ENCODE measurements at regions not wholly inside any gene's neighbourhood (a gene's known extent, or its start where the extent isn't known, plus 50 kb on each side); places are given as distances from the start of the nearest gene placed in this dataset.

DNA sequence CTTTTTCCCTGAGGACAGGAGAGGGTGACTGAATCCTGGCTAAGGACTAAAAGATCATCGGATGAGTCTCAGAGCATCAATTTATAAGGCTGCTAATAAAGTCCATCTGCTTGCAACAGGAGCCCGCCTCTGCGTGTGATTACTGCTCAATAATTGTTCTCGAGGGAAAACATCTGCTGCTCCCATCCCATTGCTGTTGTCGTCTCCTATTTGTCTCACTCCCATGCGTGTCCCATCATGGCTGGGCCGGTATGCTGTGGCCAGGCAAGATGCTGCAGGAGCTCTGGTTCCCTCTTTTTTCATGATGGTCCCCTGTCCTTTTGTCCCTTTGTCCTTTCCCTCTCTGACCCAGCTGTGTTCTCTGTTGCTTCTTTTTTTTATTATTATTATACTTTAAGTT is 121.2 kb downstream of the SPATA19 start:
- no peak overlapping the region for H2AK5ac ChIP-seq (ENCODE audit: low read depth, low read length)
- H3K14ac ChIP-seq (replicated peaks; ENCODE audit: low read depth, low read length) = no peak overlapping the region
- H2AK9ac ChIP-seq (replicated peaks; ENCODE audit: low read depth, low read length, poor library complexity) = no peak overlapping the region
- dilution Hi-C loops (cut with HindIII; ENCODE audit: low sequenced_read_pairs, unreplicated experiment) = no loop called here
- no peak overlapping the region for H3K9ac ChIP-seq (ENCODE audit: low read depth, low read length)
- no peak overlapping the region for H4K91ac ChIP-seq (ENCODE audit: insufficient read depth, low read depth, low read length)
- no TSS peak for BruUV-seq (replicated peaks)
- H3K23ac ChIP-seq (ENCODE audit: low read depth, low read length) = no peak overlapping the region
- no peak overlapping the region for H2AFZ ChIP-seq (replicated peaks; ENCODE audit: low read length, poor library complexity)
- H4K8ac ChIP-seq (ENCODE audit: low read depth in 2 of 2, low read length in 2 of 2) = no peak overlapping the region
- TF ChIP-seq MAFK (IDR thresholded peaks at IDR 0.05; ENCODE audit: low read depth, low read length) = no peak
- no peak for TF ChIP-seq POLR2A (IDR thresholded peaks at IDR 0.05; ENCODE audit: low read depth, low read length)
- no peak for TF ChIP-seq CHD1 (IDR thresholded peaks at IDR 0.05; ENCODE audit: low read depth, low read length)
- TF ChIP-seq MAZ (IDR thresholded peaks at IDR 0.05; ENCODE audit: borderline replicate concordance, low read depth, low read length) = no peak
- TF ChIP-seq CEBPB (IDR thresholded peaks at IDR 0.05; ENCODE audit: low read depth, low read length) = no peak
- no peak for TF ChIP-seq SMC3 (IDR thresholded peaks at IDR 0.05; ENCODE audit: low read depth, low read length)
- no peak for TF ChIP-seq RAD21 (IDR thresholded peaks at IDR 0.05; ENCODE audit: low read length)
- TF ChIP-seq CTCF (conservative IDR thresholded peaks at IDR 0.05; ENCODE audit: low read depth, low read length) = no peak
- TF ChIP-seq, protein P1, sequence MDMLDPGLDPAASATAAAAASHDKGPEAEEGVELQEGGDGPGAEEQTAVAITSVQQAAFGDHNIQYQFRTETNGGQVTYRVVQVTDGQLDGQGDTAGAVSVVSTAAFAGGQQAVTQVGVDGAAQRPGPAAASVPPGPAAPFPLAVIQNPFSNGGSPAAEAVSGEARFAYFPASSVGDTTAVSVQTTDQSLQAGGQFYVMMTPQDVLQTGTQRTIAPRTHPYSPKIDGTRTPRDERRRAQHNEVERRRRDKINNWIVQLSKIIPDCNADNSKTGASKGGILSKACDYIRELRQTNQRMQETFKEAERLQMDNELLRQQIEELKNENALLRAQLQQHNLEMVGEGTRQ (IDR thresholded peaks at IDR 0.05; ENCODE audit: low read depth, low read length) = no peak
- no peak for TF ChIP-seq NFE2L2 (IDR thresholded peaks at IDR 0.05; ENCODE audit: low read depth, low read length)
- no peak for TF ChIP-seq BHLHE40 (IDR thresholded peaks at IDR 0.05; ENCODE audit: low read depth, low read length)
- no peak for TF ChIP-seq MXI1 (IDR thresholded peaks at IDR 0.05; ENCODE audit: borderline replicate concordance, low read depth, low read length)
- no peak for TF ChIP-seq FOS (IDR thresholded peaks at IDR 0.05; ENCODE audit: low read depth, low read length)
- no peak for TF ChIP-seq RFX5 (IDR thresholded peaks at IDR 0.05; ENCODE audit: low read depth, low read length)
- TF ChIP-seq, protein P2, sequence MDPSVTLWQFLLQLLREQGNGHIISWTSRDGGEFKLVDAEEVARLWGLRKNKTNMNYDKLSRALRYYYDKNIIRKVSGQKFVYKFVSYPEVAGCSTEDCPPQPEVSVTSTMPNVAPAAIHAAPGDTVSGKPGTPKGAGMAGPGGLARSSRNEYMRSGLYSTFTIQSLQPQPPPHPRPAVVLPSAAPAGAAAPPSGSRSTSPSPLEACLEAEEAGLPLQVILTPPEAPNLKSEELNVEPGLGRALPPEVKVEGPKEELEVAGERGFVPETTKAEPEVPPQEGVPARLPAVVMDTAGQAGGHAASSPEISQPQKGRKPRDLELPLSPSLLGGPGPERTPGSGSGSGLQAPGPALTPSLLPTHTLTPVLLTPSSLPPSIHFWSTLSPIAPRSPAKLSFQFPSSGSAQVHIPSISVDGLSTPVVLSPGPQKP (IDR thresholded peaks at IDR 0.05; ENCODE audit: borderline replicate concordance, low read depth, low read length) = no peak
- no peak for TF ChIP-seq RCOR1 (IDR thresholded peaks at IDR 0.05; ENCODE audit: insufficient replicate concordance, low read length)
- in situ Hi-C loops (cut with MboI; ENCODE audit: low sequenced_read_pairs) = no loop called here
- no peak overlapping the region for H2BK5ac ChIP-seq (ENCODE audit: low read depth, low read length, poor library complexity, severe bottlenecking)
- no peak overlapping the region for H3K4me3 ChIP-seq (ENCODE audit: insufficient read depth, low read depth, low read length)
- H3K4ac ChIP-seq (ENCODE audit: low read depth, low read length) = no peak overlapping the region
- no peaks in the 10 kb centered on the region for H3K36me3 ChIP-seq (ENCODE audit: control insufficient read depth, insufficient read depth, low read length)
- DNase-seq = no peak
- ChIA-PET POLR2A (ENCODE audit: unreplicated experiment) (no interaction called here), CTCF (no interaction called here)
- H3K79me1 ChIP-seq (ENCODE audit: low read depth in 1 of 2, low read length in 2 of 2) = no peaks in the 10 kb centered on the region
- no peak overlapping the region for H4K5ac ChIP-seq (ENCODE audit: low read depth, low read length)
- H4K20me1 ChIP-seq (ENCODE audit: insufficient read depth, low read length) = no peaks in the 10 kb centered on the region
- no peaks in the 10 kb centered on the region for H3K4me1 ChIP-seq (ENCODE audit: control insufficient read depth, insufficient read depth, low read length)
- peaks cover 45% of the 10 kb centered on the region for H3K9me3 ChIP-seq (ENCODE audit: control insufficient read depth, insufficient read depth, low read length)
- no peak overlapping the region for H3K18ac ChIP-seq (ENCODE audit: low read depth, low read length)
- no peaks in the 10 kb centered on the region for H3K27me3 ChIP-seq (ENCODE audit: control insufficient read depth, insufficient read depth, low read length)
- no peak overlapping the region for H3K4me2 ChIP-seq (ENCODE audit: low read depth, low read length)
- WGBS, 2 experiments (ENCODE audit: extremely low coverage in 2 of 2, insufficient read length in 1 of 2) = no CpG with 5 or more reads among the region's 7 CpGs
- no peak for ATAC-seq (ENCODE audit: low read depth)
- H3K56ac ChIP-seq (ENCODE audit: extremely low read depth, insufficient read depth, low read length) = no peak overlapping the region
- H3K27ac ChIP-seq (ENCODE audit: insufficient read depth, low read length) = no peak overlapping the region
- no peaks in the 10 kb centered on the region for H3K9me1 ChIP-seq (ENCODE audit: insufficient read depth, low read length)
- intact Hi-C loops (cut with micrococcal nuclease) = no loop called here
- no peak overlapping the region for H2BK15ac ChIP-seq (ENCODE audit: low read depth, low read length)
- no peak overlapping the region for H2BK120ac ChIP-seq (ENCODE audit: low read depth, low read length)
- H2BK20ac ChIP-seq (ENCODE audit: low read depth, low read length) = no peak overlapping the region
